Neuron (in vitro differentiated cells): ENCODE measurements at regions not wholly inside any gene's neighbourhood (a gene's known extent, or its start where the extent isn't known, plus 50 kb on each side); places are given as distances from the start of the nearest gene placed in this dataset.

Experiments used
- H2AFZ ChIP-seq: one replicate; pipeline ENCODE4 v1.6.1; 2013; ENCODE audit warnings: low read depth, mild to moderate bottlenecking, inconsistent platforms, low read length, moderate library complexity
- H3K27me3 ChIP-seq: one replicate; pipeline ENCODE4 v1.6.1; 2013; ENCODE audit warnings: low read length; ENCODE audit not compliant: insufficient read depth
- H3K36me3 ChIP-seq: one replicate; pipeline ENCODE4 v1.6.1; 2013; ENCODE audit warnings: low read length; ENCODE audit not compliant: insufficient read depth
- H3K4me1 ChIP-seq: one replicate; pipeline ENCODE4 v1.6.1; 2013; ENCODE audit warnings: low read length; ENCODE audit not compliant: insufficient read depth
- H3K4me3 ChIP-seq: 2 replicates; pipeline ENCODE4 v1.5.1; 2013; ENCODE audit warnings: mild to moderate bottlenecking, low read length, moderate library complexity
- H3K9me3 ChIP-seq: one replicate; pipeline ENCODE4 v1.6.1; 2013; ENCODE audit warnings: low read length

DNA sequence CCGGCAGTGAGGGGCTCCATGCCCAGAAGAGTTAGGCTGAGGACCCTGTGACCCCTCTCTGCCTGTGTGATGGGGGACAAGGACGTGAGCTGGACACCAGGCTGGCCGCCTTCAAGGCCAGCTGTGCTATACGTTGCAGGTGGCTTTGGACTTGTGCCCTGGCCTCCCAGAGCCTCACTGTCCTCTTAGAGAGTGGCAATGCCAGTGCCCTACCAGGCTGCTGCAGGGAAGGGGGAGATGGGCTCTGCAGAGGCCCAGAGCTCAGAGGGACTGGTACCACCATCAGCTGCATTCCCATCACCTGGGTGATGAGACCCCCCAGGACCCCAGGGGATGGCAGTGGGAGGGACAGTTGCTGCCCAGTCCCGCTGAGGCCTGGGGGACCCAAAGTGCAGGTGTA, 90.4 kb upstream of the SHISAL1 start:
- Histone ChIP-seq H3K4me3 (no peak overlapping the region), H3K4me1 (no peaks in the 10 kb centered on the region), H3K9me3 (no peaks in the 10 kb centered on the region), H3K36me3 (no peaks in the 10 kb centered on the region), H2AFZ (no peak overlapping the region), H3K27me3 (peaks cover 7% of the 10 kb centered on the region)

DNA sequence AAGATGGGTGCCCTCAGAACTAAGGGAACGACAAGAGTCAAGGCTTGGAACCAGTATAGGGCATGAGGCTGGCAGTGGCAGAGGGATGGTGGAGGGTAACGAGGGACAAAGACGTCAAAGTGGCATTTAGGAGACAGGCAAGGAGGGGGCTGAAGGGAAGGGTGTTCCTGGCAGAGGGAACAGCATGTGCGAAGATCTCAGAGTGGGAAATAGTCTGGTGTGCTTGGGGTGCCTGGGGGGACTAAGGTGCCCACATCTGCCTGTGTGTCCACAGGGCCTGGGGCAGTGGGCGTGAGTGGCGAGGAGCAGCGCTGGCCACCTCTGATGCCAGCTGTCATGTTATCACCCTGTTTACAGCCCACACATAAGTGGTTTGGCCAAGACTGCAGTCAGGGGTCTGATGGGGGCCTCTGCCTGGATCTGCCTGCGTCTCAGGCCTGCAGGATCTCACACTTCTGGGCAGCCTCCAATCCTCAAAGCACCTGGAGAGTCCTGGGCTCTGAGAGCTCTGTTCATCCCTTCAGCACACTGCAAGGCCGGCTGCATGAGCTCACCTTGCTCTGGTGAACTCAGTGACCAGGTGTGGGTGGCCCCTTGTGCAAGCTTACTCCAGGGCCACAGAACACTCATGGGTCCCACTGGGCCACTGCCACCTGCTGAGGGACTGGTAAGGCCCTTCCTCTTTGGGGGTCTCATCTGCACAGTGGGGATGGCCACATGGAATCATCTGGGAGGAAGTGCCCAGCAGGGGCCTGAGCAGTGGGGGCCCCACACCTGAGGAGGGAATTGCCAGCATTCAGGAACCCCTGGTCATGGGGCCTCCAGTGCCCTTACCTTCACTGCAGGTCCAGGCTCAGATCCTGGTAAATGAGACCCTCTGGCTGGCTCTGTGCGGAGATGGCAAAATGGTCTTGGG, 89.7 kb upstream of the SHISAL1 start:
- Histone ChIP-seq H3K4me3 (no peak overlapping the region), H3K4me1 (no peaks in the 10 kb centered on the region), H3K27me3 (peaks cover 7% of the 10 kb centered on the region), H3K9me3 (no peaks in the 10 kb centered on the region), H2AFZ (no peak overlapping the region), H3K36me3 (no peaks in the 10 kb centered on the region)

DNA sequence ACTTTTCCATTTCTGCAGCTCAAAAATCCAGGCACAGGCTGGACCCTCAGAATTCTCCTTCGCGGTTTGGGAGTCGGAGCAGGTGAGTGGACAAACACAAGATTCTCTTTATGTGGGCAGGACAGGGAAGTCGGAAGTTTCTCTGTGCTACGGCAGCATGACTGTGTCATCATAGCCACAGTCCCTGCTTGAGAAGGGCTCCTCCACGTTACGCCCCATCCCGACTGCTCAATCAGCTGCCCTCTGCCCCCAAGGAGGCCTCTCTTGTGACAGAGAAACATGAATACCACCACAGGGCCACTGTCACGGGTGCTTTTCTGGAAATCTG, 89.0 kb upstream of the SHISAL1 start:
- Histone ChIP-seq H2AFZ (no peak overlapping the region), H3K9me3 (no peaks in the 10 kb centered on the region), H3K27me3 (peaks cover 12% of the 10 kb centered on the region), H3K4me3 (no peak overlapping the region), H3K36me3 (no peaks in the 10 kb centered on the region), H3K4me1 (no peaks in the 10 kb centered on the region)

DNA sequence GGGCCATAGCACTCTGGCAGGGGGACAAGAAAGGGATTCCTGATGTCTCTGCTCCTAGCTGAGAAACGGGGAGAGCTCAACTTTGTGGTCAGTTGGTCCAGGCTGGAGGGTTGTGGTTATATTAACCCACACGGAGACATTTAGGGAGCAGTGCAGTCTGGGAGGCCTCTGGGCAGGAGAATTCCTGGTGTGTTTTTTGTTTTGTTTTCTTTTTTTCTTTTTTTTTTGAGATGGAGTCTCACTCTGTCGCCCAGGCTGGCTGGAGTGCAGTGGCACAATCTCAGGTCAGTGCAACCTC, 88.0 kb upstream of the SHISAL1 start:
- Histone ChIP-seq H3K4me1 (no peaks in the 10 kb centered on the region), H3K36me3 (no peaks in the 10 kb centered on the region), H3K4me3 (no peak overlapping the region), H3K27me3 (peaks cover 12% of the 10 kb centered on the region), H3K9me3 (no peaks in the 10 kb centered on the region), H2AFZ (no peak overlapping the region)

DNA sequence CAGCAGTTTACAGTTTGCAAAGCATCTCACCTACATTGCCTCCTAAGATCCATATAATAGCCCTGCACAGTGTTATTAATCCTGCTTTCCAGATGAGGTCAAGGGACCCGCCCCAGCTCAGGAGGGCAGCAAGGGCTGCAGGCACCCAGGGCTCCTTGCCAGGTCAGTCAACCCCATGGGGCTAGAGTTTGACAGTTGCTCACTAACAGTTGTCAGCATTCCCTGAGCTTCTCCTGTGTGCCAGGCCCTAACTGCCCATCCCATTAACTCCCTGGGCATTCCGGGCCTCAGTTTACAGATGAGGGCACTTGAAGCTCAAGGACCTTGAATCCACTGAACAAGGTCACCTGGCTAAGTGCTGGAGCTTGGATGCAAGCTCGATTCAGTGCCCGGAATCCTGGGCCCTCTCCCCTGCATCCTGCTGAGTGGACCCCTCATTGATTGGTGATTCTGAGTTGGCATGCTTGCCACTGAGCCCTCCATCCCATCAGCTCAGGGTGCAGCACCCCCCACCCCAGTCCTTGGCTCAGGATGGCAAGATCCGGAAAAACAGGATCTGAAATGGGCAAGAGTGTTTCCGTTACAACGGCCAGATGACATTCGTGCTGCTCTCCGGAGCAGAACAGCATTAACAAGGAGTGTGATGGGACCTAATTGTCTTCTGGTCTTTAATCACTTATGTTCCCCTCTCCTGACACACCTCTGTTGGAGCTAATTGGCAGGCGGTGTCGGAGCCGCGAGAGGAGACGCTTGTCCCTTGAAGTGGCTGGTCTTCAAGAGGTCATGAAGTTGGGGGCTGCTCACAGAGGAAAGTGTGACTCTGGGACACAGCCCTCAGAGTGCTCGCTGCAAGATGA, 87.4 kb upstream of the SHISAL1 start:
- Histone ChIP-seq H3K9me3 (no peaks in the 10 kb centered on the region), H3K36me3 (no peaks in the 10 kb centered on the region), H3K27me3 (peaks cover 12% of the 10 kb centered on the region), H3K4me3 (no peak overlapping the region), H3K4me1 (no peaks in the 10 kb centered on the region), H2AFZ (no peak overlapping the region)

DNA sequence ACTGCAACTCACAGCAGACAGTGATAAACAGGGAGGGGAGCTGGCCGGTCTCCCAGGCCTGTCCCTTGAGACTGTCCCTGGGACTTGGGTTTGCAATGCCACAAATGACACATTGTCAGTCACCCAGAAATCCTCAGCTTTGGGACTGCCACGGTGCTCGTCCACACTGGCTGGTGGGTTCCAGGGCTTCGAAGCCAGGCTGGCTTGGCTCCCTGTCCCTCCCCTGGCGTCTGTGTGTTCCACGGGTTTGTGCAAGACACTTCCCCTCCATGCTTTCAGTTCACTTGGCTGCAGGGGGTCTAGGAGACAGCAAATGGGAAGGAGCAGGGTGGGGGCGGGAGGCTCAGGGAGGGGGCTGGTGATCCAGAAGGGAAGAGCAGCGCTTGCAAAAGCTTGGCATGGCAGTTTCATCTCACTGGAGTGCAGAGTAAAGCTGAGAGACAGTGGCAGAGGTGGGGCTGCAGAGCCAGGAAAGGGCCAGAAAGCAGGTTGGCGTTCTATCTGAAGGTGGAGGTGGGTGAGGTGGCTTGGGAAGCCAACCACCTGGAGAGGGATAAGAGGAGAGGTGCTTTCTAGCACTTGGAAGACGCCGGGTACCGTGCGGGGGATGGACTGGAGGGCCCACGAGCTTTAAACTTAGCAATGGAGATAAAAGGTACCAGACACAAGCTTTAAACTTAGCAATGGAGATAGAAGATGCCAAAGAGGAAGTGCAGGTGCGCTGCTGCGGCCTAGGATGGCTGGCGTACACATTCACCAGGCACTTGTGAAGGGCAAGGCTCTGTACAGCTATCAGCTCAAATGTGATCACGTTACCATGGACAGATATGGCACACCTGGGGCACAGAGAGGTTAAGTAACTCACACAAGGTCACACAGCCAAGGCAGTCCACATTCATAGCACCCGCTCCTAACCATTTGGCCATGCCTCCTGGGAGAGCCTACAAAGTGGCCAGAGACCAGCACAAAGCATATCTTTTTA, 86.4 kb upstream of the SHISAL1 start:
- no peaks in the 10 kb centered on the region for H3K9me3 ChIP-seq
- H3K36me3 ChIP-seq, result no peaks in the 10 kb centered on the region
- H2AFZ ChIP-seq, result no peak overlapping the region
- no peaks in the 10 kb centered on the region for H3K4me1 ChIP-seq
- peaks cover 12% of the 10 kb centered on the region for H3K27me3 ChIP-seq
- H3K4me3 ChIP-seq, result no peak overlapping the region

DNA sequence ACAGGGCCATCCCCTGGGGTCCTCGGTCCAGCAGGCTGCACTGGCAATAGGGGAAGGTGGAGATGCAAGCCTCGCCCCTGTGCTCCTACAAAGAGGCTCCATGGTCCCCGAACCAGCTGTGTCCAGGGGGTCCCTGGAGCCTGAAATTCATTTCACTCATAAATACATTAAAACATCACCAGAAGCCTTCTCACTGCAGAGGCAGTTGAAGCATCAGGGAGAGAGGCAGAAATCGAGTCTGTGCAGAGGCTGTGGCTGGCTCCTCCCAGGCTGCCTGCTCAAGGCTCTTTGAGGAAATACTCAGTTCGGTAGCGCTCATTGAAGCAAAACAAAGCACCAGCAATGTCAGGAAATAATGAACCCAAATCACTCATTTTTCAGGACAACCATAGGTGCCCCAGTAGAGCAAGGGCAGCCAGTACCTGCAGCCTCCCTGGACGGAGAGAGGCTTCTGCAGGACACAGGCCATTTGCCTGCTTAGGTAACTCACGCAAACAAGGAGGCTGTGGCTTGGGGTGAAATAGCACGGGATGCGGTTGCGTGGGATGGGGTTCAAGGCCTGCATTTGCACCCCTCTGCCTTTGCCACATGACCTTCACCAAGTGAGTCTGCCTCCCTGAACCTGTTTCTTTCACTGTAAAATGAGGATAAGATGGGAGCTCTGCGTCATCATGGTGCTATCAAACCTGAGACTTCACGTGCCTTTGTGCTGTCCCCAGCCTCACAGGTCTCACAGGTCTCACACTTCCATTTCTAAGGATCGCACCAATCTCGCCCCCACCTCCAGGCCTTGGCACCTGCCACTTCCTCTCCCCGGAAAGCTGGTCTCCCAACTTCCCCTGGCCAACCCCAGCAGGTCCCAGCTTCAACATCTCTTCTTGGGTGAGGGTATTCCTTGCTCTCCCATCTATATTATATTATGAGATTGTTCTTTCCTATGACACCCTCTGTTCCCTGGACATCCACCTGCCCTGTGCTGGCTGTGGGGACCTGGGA, 84.3 kb upstream of the SHISAL1 start:
- H3K9me3 ChIP-seq, result no peaks in the 10 kb centered on the region
- peaks cover 9% of the 10 kb centered on the region for H3K27me3 ChIP-seq
- H3K4me1 ChIP-seq, result no peaks in the 10 kb centered on the region
- no peak overlapping the region for H2AFZ ChIP-seq
- H3K4me3 ChIP-seq, result no peak overlapping the region
- H3K36me3 ChIP-seq, result no peaks in the 10 kb centered on the region

DNA sequence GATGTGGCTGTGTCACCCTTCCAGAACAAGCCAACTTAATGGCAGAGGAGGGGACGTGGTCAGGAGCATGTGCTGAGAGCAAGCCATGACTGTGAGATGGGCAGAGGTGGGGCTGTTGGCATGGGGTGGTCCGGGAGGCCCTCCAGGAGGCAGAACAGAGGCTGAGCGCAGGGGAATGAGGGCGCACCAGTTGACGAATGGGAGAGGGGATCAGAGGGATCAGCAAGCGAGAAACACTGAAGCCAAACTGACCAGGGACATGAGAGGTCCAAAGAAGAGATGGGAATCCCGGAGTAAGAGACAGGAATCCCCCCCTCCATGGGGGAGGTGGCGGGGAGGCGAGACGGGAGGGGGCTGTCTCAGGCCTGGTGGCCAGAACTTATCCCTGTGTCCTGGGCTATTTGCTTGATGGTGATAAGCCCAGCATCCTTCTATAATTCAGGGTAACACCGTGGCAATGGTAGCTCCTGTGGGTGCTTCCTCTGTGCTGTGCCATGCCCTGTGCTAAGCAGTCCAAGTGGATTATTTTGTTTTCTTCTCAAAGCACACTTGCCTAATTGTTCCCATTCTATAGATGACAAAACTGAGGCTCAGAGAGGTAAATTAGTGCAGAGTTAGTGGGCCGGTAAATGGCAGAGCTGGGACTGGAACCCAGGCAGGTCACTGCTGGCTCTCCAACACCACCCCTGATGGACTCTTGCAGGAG, 83.4 kb upstream of the SHISAL1 start:
- no peak overlapping the region for H3K4me3 ChIP-seq
- H2AFZ ChIP-seq, result no peak overlapping the region
- peaks cover 6% of the 10 kb centered on the region for H3K27me3 ChIP-seq
- no peaks in the 10 kb centered on the region for H3K36me3 ChIP-seq
- no peaks in the 10 kb centered on the region for H3K9me3 ChIP-seq
- H3K4me1 ChIP-seq, result no peaks in the 10 kb centered on the region

DNA sequence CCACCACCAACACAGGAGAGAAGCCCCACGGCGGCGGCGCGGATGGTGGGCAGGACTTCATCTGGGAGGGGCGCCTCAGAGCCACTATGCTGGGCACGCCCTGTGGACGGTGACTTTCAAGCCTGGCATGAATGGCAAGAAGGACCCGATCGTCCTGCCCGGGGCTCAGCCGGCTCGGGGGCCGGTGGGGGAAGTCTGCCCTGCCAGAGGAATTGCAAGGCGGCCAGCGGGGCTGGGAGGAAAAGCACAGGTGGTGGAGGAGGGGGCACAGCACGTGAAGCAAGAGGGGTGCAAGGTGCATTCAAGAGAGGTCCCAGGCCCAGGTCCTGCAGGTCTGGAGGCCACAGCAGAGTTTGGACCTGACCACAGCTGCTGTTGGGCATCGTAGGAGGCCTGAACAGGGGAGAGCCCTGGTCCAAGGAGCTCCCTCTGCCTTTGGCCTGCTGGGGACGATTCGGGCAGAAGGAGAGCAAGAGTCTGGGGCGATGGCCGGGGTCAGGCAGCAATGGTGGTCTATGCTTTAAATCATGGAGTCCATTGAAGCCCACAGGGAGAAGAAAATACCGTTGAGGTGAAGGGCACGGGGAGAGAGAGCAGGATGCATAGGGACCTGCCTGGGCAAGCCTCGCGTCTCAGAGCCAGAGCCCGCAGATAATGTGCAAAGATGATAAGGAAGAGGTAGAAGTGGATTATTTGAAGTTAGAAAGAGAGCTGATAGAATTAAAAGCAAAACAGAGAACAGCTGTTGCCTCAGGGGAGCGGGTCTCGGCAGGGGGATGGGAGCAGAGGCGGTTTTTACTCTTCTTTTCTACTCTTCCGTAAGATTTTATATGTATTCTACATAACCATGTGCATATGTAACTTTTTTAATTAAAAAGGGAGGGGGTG, 82.6 kb upstream of the SHISAL1 start:
- Histone ChIP-seq H3K4me1 (no peaks in the 10 kb centered on the region), H3K36me3 (no peaks in the 10 kb centered on the region), H3K9me3 (no peaks in the 10 kb centered on the region), H3K27me3 (peaks cover 10% of the 10 kb centered on the region), H2AFZ (no peak overlapping the region), H3K4me3 (no peak overlapping the region)

DNA sequence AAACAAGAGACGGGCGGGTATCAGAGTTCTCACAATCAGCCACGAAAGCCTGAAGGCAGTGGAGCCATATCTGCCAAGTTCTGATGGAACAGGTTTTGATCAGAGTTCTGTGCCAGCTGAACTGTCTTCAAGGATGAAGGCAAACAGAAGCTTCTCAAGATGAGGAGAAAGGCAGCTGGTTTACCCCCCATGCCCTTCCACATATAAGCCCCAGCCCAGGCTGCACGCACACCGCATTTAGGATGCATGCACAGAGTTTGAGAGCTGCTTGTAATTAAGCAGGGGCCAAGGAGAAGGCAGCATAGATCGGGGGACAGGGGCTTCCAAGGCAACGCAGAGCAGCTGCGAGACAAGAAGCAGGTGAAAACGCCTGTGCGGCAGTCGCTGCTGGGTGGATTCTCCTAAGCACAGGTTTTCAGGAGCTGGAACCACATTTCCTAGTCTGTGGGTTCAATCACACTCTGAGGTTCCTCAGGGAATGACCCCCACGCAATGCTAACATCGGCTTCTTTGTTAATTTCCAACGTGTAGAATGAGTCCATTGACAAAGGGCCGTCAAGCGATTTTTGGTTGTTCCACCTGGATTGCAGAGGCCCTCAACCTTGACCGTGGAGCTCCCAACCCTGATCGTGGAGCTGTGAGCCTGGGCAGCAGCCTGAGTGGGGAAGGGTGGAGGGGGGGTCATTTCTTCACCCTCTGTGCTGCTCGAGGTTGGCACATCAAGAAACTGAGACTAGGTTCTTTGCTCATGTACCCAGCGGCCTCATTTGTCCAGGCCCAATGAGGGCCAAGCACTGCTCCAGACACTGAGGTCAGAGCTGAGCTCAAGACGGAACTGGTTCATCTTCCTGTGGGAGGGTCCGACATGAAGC, 81.7 kb upstream of the SHISAL1 start:
- H2AFZ ChIP-seq, result no peak overlapping the region
- H3K27me3 ChIP-seq, result peaks cover 10% of the 10 kb centered on the region
- H3K9me3 ChIP-seq, result no peaks in the 10 kb centered on the region
- H3K36me3 ChIP-seq, result no peaks in the 10 kb centered on the region
- H3K4me1 ChIP-seq, result no peaks in the 10 kb centered on the region
- H3K4me3 ChIP-seq, result no peak overlapping the region
